ENCODE measurements at regions not wholly inside any gene's neighbourhood (a gene's known extent, or its start where the extent isn't known, plus 50 kb on each side); places are given as distances from the start of the nearest gene placed in this dataset.

GRCh38 chr3:164371681-164372080, 706.6 kb downstream of the SI start:
- Mint-ChIP-seq H3K27me3 (no peaks in the 10 kb centered on the region), H3K4me1 (no peaks in the 10 kb centered on the region), H3K36me3 (no peaks in the 10 kb centered on the region), H3K4me3 (no peak overlapping the region), H3K27ac (no peak overlapping the region), H3K9me3 (peaks cover 0 to 5% (median 0%) of the 10 kb centered on the region in 11 donors)
- Histone ChIP-seq H3K27ac (ENCODE audit: low read depth, low read length) (no peak overlapping the region), H3K36me3 (ENCODE audit: control insufficient read depth in 2 of 3, insufficient read depth in 3 of 3, low read length in 3 of 3) (no peaks in the 10 kb centered on the region), H3K4me3 (ENCODE audit: low read length) (no peak overlapping the region), H3K4me1 (ENCODE audit: control insufficient read depth in 2 of 2, insufficient read depth in 2 of 2, low read length in 2 of 2) (no peaks in the 10 kb centered on the region), H3K9me3 (ENCODE audit: control insufficient read depth in 2 of 3, low read length in 3 of 3) (no peaks in the 10 kb centered on the region), H3K27me3 (ENCODE audit: control insufficient read depth in 2 of 2, insufficient read depth in 2 of 2, low read length in 2 of 2) (no peaks in the 10 kb centered on the region)
- intact Hi-C loops (cut with micrococcal nuclease) = no loop called here
- ChIA-PET CTCF (no interaction called here), POLR2A (no interaction called here)
- no peak for DNase-seq
- ATAC-seq = no peak

GRCh38 chr3:164370970-164371369, 707.3 kb downstream of the SI start:
- Mint-ChIP-seq H3K36me3 (no peaks in the 10 kb centered on the region), H3K27ac (no peak overlapping the region), H3K4me3 (no peak overlapping the region), H3K4me1 (no peaks in the 10 kb centered on the region), H3K9me3 (peaks cover 0 to 5% (median 0%) of the 10 kb centered on the region in 11 donors), H3K27me3 (no peaks in the 10 kb centered on the region)
- intact Hi-C loops (cut with micrococcal nuclease) = no loop called here
- DNase-seq (no peak), ATAC-seq (no peak)
- ChIA-PET POLR2A (no interaction called here), CTCF (no interaction called here)
- H3K9me3 ChIP-seq (ENCODE audit: control insufficient read depth in 2 of 3, low read length in 3 of 3) = no peaks in the 10 kb centered on the region
- no peak overlapping the region for H3K27ac ChIP-seq (ENCODE audit: low read depth, low read length)
- H3K27me3 ChIP-seq (ENCODE audit: control insufficient read depth in 2 of 2, insufficient read depth in 2 of 2, low read length in 2 of 2) = no peaks in the 10 kb centered on the region
- no peaks in the 10 kb centered on the region for H3K4me1 ChIP-seq (ENCODE audit: control insufficient read depth in 2 of 2, insufficient read depth in 2 of 2, low read length in 2 of 2)
- H3K4me3 ChIP-seq (ENCODE audit: low read length) = no peak overlapping the region
- no peaks in the 10 kb centered on the region for H3K36me3 ChIP-seq (ENCODE audit: control insufficient read depth in 2 of 3, insufficient read depth in 3 of 3, low read length in 3 of 3)

GRCh38 chr3:164365242-164365641, 713.1 kb downstream of the SI start:
- ATAC-seq = no peak
- H3K36me3 Mint-ChIP-seq = no peaks in the 10 kb centered on the region
- H3K4me1 Mint-ChIP-seq = no peaks in the 10 kb centered on the region
- Histone ChIP-seq H3K27me3 (ENCODE audit: control insufficient read depth in 2 of 2, insufficient read depth in 2 of 2, low read length in 2 of 2) (no peaks in the 10 kb centered on the region), H3K9me3 (ENCODE audit: control insufficient read depth in 2 of 3, low read length in 3 of 3) (no peaks in the 10 kb centered on the region), H3K36me3 (ENCODE audit: control insufficient read depth in 2 of 3, insufficient read depth in 3 of 3, low read length in 3 of 3) (no peaks in the 10 kb centered on the region), H3K4me1 (ENCODE audit: control insufficient read depth in 2 of 2, insufficient read depth in 2 of 2, low read length in 2 of 2) (no peaks in the 10 kb centered on the region), H3K27ac (ENCODE audit: low read depth, low read length) (no peak overlapping the region), H3K4me3 (ENCODE audit: low read length) (no peak overlapping the region)
- CTCF ChIA-PET = no interaction called here
- H3K27me3 Mint-ChIP-seq = no peaks in the 10 kb centered on the region
- no peak for DNase-seq
- peaks cover 0 to 5% (median 2%) of the 10 kb centered on the region in 11 donors for H3K9me3 Mint-ChIP-seq
- H3K4me3 Mint-ChIP-seq = no peak overlapping the region
- no peak overlapping the region for H3K27ac Mint-ChIP-seq
- intact Hi-C loops (cut with micrococcal nuclease) = no loop called here
- POLR2A ChIA-PET = no interaction called here

- Mint-ChIP-seq H3K36me3 (no peaks in the 10 kb centered on the region), H3K9me3 (peaks cover 0 to 5% (median 0%) of the 10 kb centered on the region in 11 donors), H3K27me3 (no peaks in the 10 kb centered on the region), H3K4me3 (no peak overlapping the region), H3K27ac (no peak overlapping the region), H3K4me1 (no peaks in the 10 kb centered on the region)
- H3K9me3 ChIP-seq (ENCODE audit: control insufficient read depth in 2 of 3, low read length in 3 of 3) = no peaks in the 10 kb centered on the region
- no peak overlapping the region for H3K27ac ChIP-seq (ENCODE audit: low read depth, low read length)
- H3K4me1 ChIP-seq (ENCODE audit: control insufficient read depth in 2 of 2, insufficient read depth in 2 of 2, low read length in 2 of 2) = no peaks in the 10 kb centered on the region
- POLR2A ChIA-PET = no interaction called here
- no peaks in the 10 kb centered on the region for H3K27me3 ChIP-seq (ENCODE audit: control insufficient read depth in 2 of 2, insufficient read depth in 2 of 2, low read length in 2 of 2)
- H3K4me3 ChIP-seq (ENCODE audit: low read length) = no peak overlapping the region
- H3K36me3 ChIP-seq (ENCODE audit: control insufficient read depth in 2 of 3, insufficient read depth in 3 of 3, low read length in 3 of 3) = no peaks in the 10 kb centered on the region
- intact Hi-C loops (cut with micrococcal nuclease) = no loop called here
- ATAC-seq (no peak), DNase-seq (no peak)
- CTCF ChIA-PET = no interaction called here
Observed at GRCh38 chr3:164364111-164364510, 714.2 kb downstream of the SI start.

- Mint-ChIP-seq H3K27me3 (no peaks in the 10 kb centered on the region), H3K4me1 (no peaks in the 10 kb centered on the region), H3K36me3 (no peaks in the 10 kb centered on the region), H3K9me3 (peaks cover 0 to 9% (median 1%) of the 10 kb centered on the region in 11 donors), H3K4me3 (no peak overlapping the region), H3K27ac (no peak overlapping the region)
- no peak overlapping the region for H3K4me3 ChIP-seq (ENCODE audit: low read length)
- H3K4me1 ChIP-seq (ENCODE audit: control insufficient read depth in 2 of 2, insufficient read depth in 2 of 2, low read length in 2 of 2) = no peaks in the 10 kb centered on the region
- ATAC-seq (no peak), DNase-seq (no peak)
- no peak overlapping the region for H3K27ac ChIP-seq (ENCODE audit: low read depth, low read length)
- POLR2A ChIA-PET = no interaction called here
- H3K27me3 ChIP-seq (ENCODE audit: control insufficient read depth in 2 of 2, insufficient read depth in 2 of 2, low read length in 2 of 2) = no peaks in the 10 kb centered on the region
- H3K36me3 ChIP-seq (ENCODE audit: control insufficient read depth in 2 of 3, insufficient read depth in 3 of 3, low read length in 3 of 3) = no peaks in the 10 kb centered on the region
- CTCF ChIA-PET = no interaction called here
- intact Hi-C loops (cut with micrococcal nuclease) = no loop called here
- no peaks in the 10 kb centered on the region for H3K9me3 ChIP-seq (ENCODE audit: control insufficient read depth in 2 of 3, low read length in 3 of 3)
Observed at GRCh38 chr3:164360738-164361406, 717.4 kb downstream of the SI start.

GRCh38 chr3:164360078-164360578, 718.2 kb downstream of the SI start:
- no peak overlapping the region for H3K4me3 ChIP-seq (ENCODE audit: low read length)
- no peaks in the 10 kb centered on the region for H3K36me3 Mint-ChIP-seq
- no peaks in the 10 kb centered on the region for H3K36me3 ChIP-seq (ENCODE audit: control insufficient read depth in 2 of 3, insufficient read depth in 3 of 3, low read length in 3 of 3)
- intact Hi-C loops (cut with micrococcal nuclease) = no loop called here
- no peaks in the 10 kb centered on the region for H3K27me3 Mint-ChIP-seq
- H3K27me3 ChIP-seq (ENCODE audit: control insufficient read depth in 2 of 2, insufficient read depth in 2 of 2, low read length in 2 of 2) = no peaks in the 10 kb centered on the region
- H3K4me1 ChIP-seq (ENCODE audit: control insufficient read depth in 2 of 2, insufficient read depth in 2 of 2, low read length in 2 of 2) = no peaks in the 10 kb centered on the region
- ATAC-seq (no peak), DNase-seq (no peak)
- H3K9me3 ChIP-seq (ENCODE audit: control insufficient read depth in 2 of 3, low read length in 3 of 3) = no peaks in the 10 kb centered on the region
- no peak overlapping the region for H3K27ac ChIP-seq (ENCODE audit: low read depth, low read length)
- ChIA-PET POLR2A (no interaction called here), CTCF (no interaction called here)
- H3K4me3 Mint-ChIP-seq = no peak overlapping the region
- H3K4me1 Mint-ChIP-seq = no peaks in the 10 kb centered on the region
- peaks cover 0 to 9% (median 1%) of the 10 kb centered on the region in 11 donors for H3K9me3 Mint-ChIP-seq
- no peak overlapping the region for H3K27ac Mint-ChIP-seq

- H3K4me1 Mint-ChIP-seq = no peaks in the 10 kb centered on the region
- intact Hi-C loops (cut with micrococcal nuclease) = no loop called here
- H3K27ac Mint-ChIP-seq = no peak overlapping the region
- Histone ChIP-seq H3K9me3 (ENCODE audit: control insufficient read depth in 2 of 3, low read length in 3 of 3) (no peaks in the 10 kb centered on the region), H3K27ac (ENCODE audit: low read depth, low read length) (no peak overlapping the region), H3K27me3 (ENCODE audit: control insufficient read depth in 2 of 2, insufficient read depth in 2 of 2, low read length in 2 of 2) (no peaks in the 10 kb centered on the region), H3K4me3 (ENCODE audit: low read length) (no peak overlapping the region), H3K36me3 (ENCODE audit: control insufficient read depth in 2 of 3, insufficient read depth in 3 of 3, low read length in 3 of 3) (no peaks in the 10 kb centered on the region), H3K4me1 (ENCODE audit: control insufficient read depth in 2 of 2, insufficient read depth in 2 of 2, low read length in 2 of 2) (no peaks in the 10 kb centered on the region)
- DNase-seq = no peak
- H3K27me3 Mint-ChIP-seq = no peaks in the 10 kb centered on the region
- ATAC-seq = no peak
- peaks cover 0 to 3% (median 0%) of the 10 kb centered on the region in 5 donors for H3K36me3 Mint-ChIP-seq
- no peak overlapping the region for H3K4me3 Mint-ChIP-seq
- ChIA-PET CTCF (no interaction called here), POLR2A (no interaction called here)
- peaks cover 0 to 16% (median 0%) of the 10 kb centered on the region in 11 donors for H3K9me3 Mint-ChIP-seq
Observed at GRCh38 chr3:164352991-164353390, 725.3 kb downstream of the SI start.

All from naive thymus-derived CD4-positive, alpha-beta T cell (primary cell).